ENCODE measurements at regions not wholly inside any gene's neighbourhood (a gene's known extent, or its start where the extent isn't known, plus 50 kb on each side); places are given as distances from the start of the nearest gene placed in this dataset.

- Histone ChIP-seq H3K27ac (ENCODE audit: low read depth, low read length, poor library complexity, severe bottlenecking) (no peak overlapping the region), H3K4me1 (ENCODE audit: insufficient read depth, low read length, poor library complexity, severe bottlenecking) (no peaks in the 10 kb centered on the region), H3K27me3 (replicated peaks; ENCODE audit: insufficient read depth, low read depth, low read length, poor library complexity) (no peaks in the 10 kb centered on the region), H3K9me3 (ENCODE audit: low read depth, low read length, poor library complexity, severe bottlenecking) (no peaks in the 10 kb centered on the region), H3K4me3 (ENCODE audit: low read depth, low read length, poor library complexity, severe bottlenecking) (no peak overlapping the region), H3K36me3 (ENCODE audit: insufficient read depth, low read length, poor library complexity, severe bottlenecking) (no peaks in the 10 kb centered on the region)
- ChIA-PET CTCF (no interaction called here), POLR2A (ENCODE audit: low non-redundant PET) (no interaction called here)
- DNase-seq (ENCODE audit: low spot score): no peak
- no TSS peak for BruUV-seq (replicated peaks)
- TF ChIP-seq CTCF (conservative IDR thresholded peaks at IDR 0.05; ENCODE audit: low read depth, low read length): no peak
- TF ChIP-seq EZH2 (IDR thresholded peaks at IDR 0.05; ENCODE audit: borderline replicate concordance, low read depth, low read length, poor library complexity, severe bottlenecking): no peak
- intact Hi-C loops (cut with micrococcal nuclease; ENCODE audit: unreplicated experiment): no loop called here
These were observed 121.6 kb upstream of the BEND6 start for GRCh38 chr6:56833127-56833791.

- no TSS peak for BruUV-seq (replicated peaks)
- no peak for TF ChIP-seq EZH2 (IDR thresholded peaks at IDR 0.05; ENCODE audit: borderline replicate concordance, low read depth, low read length, poor library complexity, severe bottlenecking)
- no peak for TF ChIP-seq CTCF (conservative IDR thresholded peaks at IDR 0.05; ENCODE audit: low read depth, low read length)
- intact Hi-C loops (cut with micrococcal nuclease; ENCODE audit: unreplicated experiment): no loop called here
- H3K4me3 ChIP-seq (ENCODE audit: low read depth, low read length, poor library complexity, severe bottlenecking): no peak overlapping the region
- H3K4me1 ChIP-seq (ENCODE audit: insufficient read depth, low read length, poor library complexity, severe bottlenecking): no peaks in the 10 kb centered on the region
- no peaks in the 10 kb centered on the region for H3K9me3 ChIP-seq (ENCODE audit: low read depth, low read length, poor library complexity, severe bottlenecking)
- ChIA-PET CTCF (no interaction called here), POLR2A (ENCODE audit: low non-redundant PET) (no interaction called here)
- no peaks in the 10 kb centered on the region for H3K27me3 ChIP-seq (replicated peaks; ENCODE audit: insufficient read depth, low read depth, low read length, poor library complexity)
- no peak overlapping the region for H3K27ac ChIP-seq (ENCODE audit: low read depth, low read length, poor library complexity, severe bottlenecking)
- H3K36me3 ChIP-seq (ENCODE audit: insufficient read depth, low read length, poor library complexity, severe bottlenecking): no peaks in the 10 kb centered on the region
- no peak for DNase-seq (ENCODE audit: low spot score)
These were observed 122.7 kb upstream of the BEND6 start for GRCh38 chr6:56832225-56832624.

GRCh38 chr6:56831334-56831733 lies 123.6 kb upstream of the BEND6 start:
- Histone ChIP-seq H3K4me3 (ENCODE audit: low read depth, low read length, poor library complexity, severe bottlenecking) (no peak overlapping the region), H3K27ac (ENCODE audit: low read depth, low read length, poor library complexity, severe bottlenecking) (no peak overlapping the region), H3K4me1 (ENCODE audit: insufficient read depth, low read length, poor library complexity, severe bottlenecking) (no peaks in the 10 kb centered on the region), H3K36me3 (ENCODE audit: insufficient read depth, low read length, poor library complexity, severe bottlenecking) (no peaks in the 10 kb centered on the region), H3K9me3 (ENCODE audit: low read depth, low read length, poor library complexity, severe bottlenecking) (no peaks in the 10 kb centered on the region), H3K27me3 (replicated peaks; ENCODE audit: insufficient read depth, low read depth, low read length, poor library complexity) (no peaks in the 10 kb centered on the region)
- BruUV-seq (replicated peaks): no TSS peak
- TF ChIP-seq EZH2 (IDR thresholded peaks at IDR 0.05; ENCODE audit: borderline replicate concordance, low read depth, low read length, poor library complexity, severe bottlenecking): no peak
- no peak for TF ChIP-seq CTCF (conservative IDR thresholded peaks at IDR 0.05; ENCODE audit: low read depth, low read length)
- ChIA-PET POLR2A (ENCODE audit: low non-redundant PET) (no interaction called here), CTCF (no interaction called here)
- intact Hi-C loops (cut with micrococcal nuclease; ENCODE audit: unreplicated experiment): no loop called here
- DNase-seq (ENCODE audit: low spot score): no peak
